Chondrocyte (in vitro differentiated cells): ENCODE measurements at regions not wholly inside any gene's neighbourhood (a gene's known extent, or its start where the extent isn't known, plus 50 kb on each side); places are given as distances from the start of the nearest gene placed in this dataset.
A peak's percentile ranks its signal among the peaks of the same experiment; 100 is the strongest.

Experiments used
- DNase-seq: peaks from one replicate; pipeline ENCODE4 v3.0.0; 2021; ENCODE audit warnings: mixed read lengths, low spot score
- H3K27ac Mint-ChIP-seq: one replicate; pipeline ENCODE4 v1.8.0; 2021; ENCODE audit warnings: mild to moderate bottlenecking, moderate library complexity, mixed read lengths; ENCODE audit not compliant: unreplicated experiment
- H3K27me3 Mint-ChIP-seq: 2 replicates; pipeline ENCODE4 v1.8.0; 2021; ENCODE audit warnings: low read depth, mixed read lengths
- H3K36me3 Mint-ChIP-seq: 2 replicates; pipeline ENCODE4 v1.8.0; 2021; ENCODE audit warnings: low read depth, mixed read lengths
- H3K4me1 Mint-ChIP-seq: 2 replicates; pipeline ENCODE4 v1.8.0; 2021; ENCODE audit warnings: low read depth, mild to moderate bottlenecking, mixed read lengths
- H3K4me3 Mint-ChIP-seq: one replicate; pipeline ENCODE4 v1.8.0; 2021; ENCODE audit warnings: mild to moderate bottlenecking, moderate library complexity, mixed read lengths; ENCODE audit not compliant: unreplicated experiment
- H3K9me3 Mint-ChIP-seq: 2 replicates; pipeline ENCODE4 v1.8.0; 2021; ENCODE audit warnings: low read depth, mixed read lengths
- CTCF ChIP-seq: fragments of 200-600 bp; sonication (generic); IDR thresholded peaks from 2 replicates; pipeline ENCODE4 v1.5.0; 2021; ENCODE audit warnings: antibody characterized with exemption, mild to moderate bottlenecking, moderate library complexity

GRCh38 chr12:60257063-60257462, 661.2 kb downstream of the SLC16A7 start:
- TF ChIP-seq CTCF: peak; percentile 64
- Mint-ChIP-seq H3K36me3 (no peaks in the 10 kb centered on the region), H3K4me3 (no peak overlapping the region), H3K27me3 (no peaks in the 10 kb centered on the region), H3K9me3 (no peaks in the 10 kb centered on the region), H3K27ac (peak overlapping the region; percentile 3), H3K4me1 (peaks cover 18% of the 10 kb centered on the region)
- no peak for DNase-seq

- no peaks in the 10 kb centered on the region for H3K27me3 Mint-ChIP-seq
- no peak overlapping the region for H3K27ac Mint-ChIP-seq
- TF ChIP-seq CTCF: no peak
- H3K36me3 Mint-ChIP-seq: no peaks in the 10 kb centered on the region
- no peaks in the 10 kb centered on the region for H3K9me3 Mint-ChIP-seq
- no peak for DNase-seq
- H3K4me3 Mint-ChIP-seq: no peak overlapping the region
- H3K4me1 Mint-ChIP-seq: peaks cover 27% of the 10 kb centered on the region
These were observed 663.4 kb downstream of the SLC16A7 start for GRCh38 chr12:60259225-60259624.

GRCh38 chr12:60262378-60262777, 666.5 kb downstream of the SLC16A7 start:
- no peaks in the 10 kb centered on the region for H3K27me3 Mint-ChIP-seq
- H3K27ac Mint-ChIP-seq: no peak overlapping the region
- peaks cover 23% of the 10 kb centered on the region for H3K4me1 Mint-ChIP-seq
- H3K4me3 Mint-ChIP-seq: no peak overlapping the region
- H3K9me3 Mint-ChIP-seq: no peaks in the 10 kb centered on the region
- no peak for TF ChIP-seq CTCF
- no peaks in the 10 kb centered on the region for H3K36me3 Mint-ChIP-seq
- no peak for DNase-seq

- Mint-ChIP-seq H3K36me3 (no peaks in the 10 kb centered on the region), H3K27me3 (no peaks in the 10 kb centered on the region), H3K9me3 (no peaks in the 10 kb centered on the region), H3K4me3 (no peak overlapping the region), H3K27ac (no peak overlapping the region), H3K4me1 (peaks cover 19% of the 10 kb centered on the region)
- no peak for TF ChIP-seq CTCF
- DNase-seq: no peak
These were observed 667.3 kb downstream of the SLC16A7 start for GRCh38 chr12:60263161-60263560.

GRCh38 chr12:60263836-60264493, 668.1 kb downstream of the SLC16A7 start:
- no peak overlapping the region for H3K4me3 Mint-ChIP-seq
- H3K4me1 Mint-ChIP-seq: peaks cover 16% of the 10 kb centered on the region
- no peak for DNase-seq
- TF ChIP-seq CTCF: no peak
- no peaks in the 10 kb centered on the region for H3K36me3 Mint-ChIP-seq
- H3K27ac Mint-ChIP-seq: no peak overlapping the region
- no peaks in the 10 kb centered on the region for H3K9me3 Mint-ChIP-seq
- no peaks in the 10 kb centered on the region for H3K27me3 Mint-ChIP-seq
